Endothelial cell of umbilical vein (primary cell): ENCODE measurements at regions not wholly inside any gene's neighbourhood (a gene's known extent, or its start where the extent isn't known, plus 50 kb on each side); places are given as distances from the start of the nearest gene placed in this dataset.

Experiments used
- EZH2 ChIP-seq: IDR thresholded peaks from 2 replicates; pipeline ENCODE4 v1.6.1; 2012; ENCODE audit warnings: borderline replicate concordance, low read depth, mild to moderate bottlenecking, moderate library complexity, low read length, inconsistent platforms; ENCODE audit not compliant: severe bottlenecking
- MYC ChIP-seq: IDR thresholded peaks from one replicate; pipeline ENCODE4 v1.6.1; 2011; ENCODE audit warnings: mild to moderate bottlenecking, low read depth, low read length
- POLR2A ChIP-seq: IDR thresholded peaks from 2 replicates; pipeline ENCODE4 v1.6.1; 2012; ENCODE audit warnings: low read depth, mild to moderate bottlenecking, control low read depth, low read length
- TF ChIP-seq, protein P1 (sequence below), 2 donors: IDR thresholded peaks; 1 replicate in 1 of 2; 2 replicates in 1 of 2; pipeline ENCODE4 v1.5.1; 2011; ENCODE audit warnings: low read length in 2 of 2, mild to moderate bottlenecking in 2 of 2, moderate library complexity in 2 of 2, control low read depth in 1 of 2, inconsistent platforms in 1 of 2, low read depth in 1 of 2; ENCODE audit not compliant: insufficient read depth in 1 of 2; ENCODE audit errors: extremely low read depth in 1 of 2

DNA sequence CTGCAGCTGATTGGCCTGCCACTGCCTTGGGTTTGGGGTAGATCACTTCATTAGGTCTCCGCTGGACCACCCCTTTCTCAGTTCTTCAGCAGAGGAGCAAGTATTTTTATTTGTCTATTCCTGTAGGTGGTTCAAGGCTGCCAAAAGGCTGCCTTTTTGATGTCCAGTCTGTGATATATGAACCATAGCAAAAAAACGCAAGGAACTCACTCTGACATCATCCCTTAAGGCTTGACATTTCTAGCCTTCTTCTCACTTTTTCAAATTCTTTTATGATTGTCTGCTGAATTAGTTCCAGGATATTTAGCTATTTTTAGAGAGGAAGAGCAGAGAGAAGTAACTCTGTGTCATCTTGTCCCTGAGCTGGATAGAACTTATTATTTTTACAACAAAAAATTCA, 269.2 kb downstream of the BAMBI start:
- TF ChIP-seq POLR2A: no peak
- TF ChIP-seq, protein P1, sequence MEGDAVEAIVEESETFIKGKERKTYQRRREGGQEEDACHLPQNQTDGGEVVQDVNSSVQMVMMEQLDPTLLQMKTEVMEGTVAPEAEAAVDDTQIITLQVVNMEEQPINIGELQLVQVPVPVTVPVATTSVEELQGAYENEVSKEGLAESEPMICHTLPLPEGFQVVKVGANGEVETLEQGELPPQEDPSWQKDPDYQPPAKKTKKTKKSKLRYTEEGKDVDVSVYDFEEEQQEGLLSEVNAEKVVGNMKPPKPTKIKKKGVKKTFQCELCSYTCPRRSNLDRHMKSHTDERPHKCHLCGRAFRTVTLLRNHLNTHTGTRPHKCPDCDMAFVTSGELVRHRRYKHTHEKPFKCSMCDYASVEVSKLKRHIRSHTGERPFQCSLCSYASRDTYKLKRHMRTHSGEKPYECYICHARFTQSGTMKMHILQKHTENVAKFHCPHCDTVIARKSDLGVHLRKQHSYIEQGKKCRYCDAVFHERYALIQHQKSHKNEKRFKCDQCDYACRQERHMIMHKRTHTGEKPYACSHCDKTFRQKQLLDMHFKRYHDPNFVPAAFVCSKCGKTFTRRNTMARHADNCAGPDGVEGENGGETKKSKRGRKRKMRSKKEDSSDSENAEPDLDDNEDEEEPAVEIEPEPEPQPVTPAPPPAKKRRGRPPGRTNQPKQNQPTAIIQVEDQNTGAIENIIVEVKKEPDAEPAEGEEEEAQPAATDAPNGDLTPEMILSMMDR (IDR thresholded peaks at IDR 0.05; ENCODE audit: extremely low read depth in 1 of 2, insufficient read depth in 1 of 2, low read depth in 1 of 2, low read length in 2 of 2): no peak
- TF ChIP-seq EZH2: no peak
- TF ChIP-seq MYC: no peak
